ENCODE measurements at regions not wholly inside any gene's neighbourhood (a gene's known extent, or its start where the extent isn't known, plus 50 kb on each side); places are given as distances from the start of the nearest gene placed in this dataset.

DNA sequence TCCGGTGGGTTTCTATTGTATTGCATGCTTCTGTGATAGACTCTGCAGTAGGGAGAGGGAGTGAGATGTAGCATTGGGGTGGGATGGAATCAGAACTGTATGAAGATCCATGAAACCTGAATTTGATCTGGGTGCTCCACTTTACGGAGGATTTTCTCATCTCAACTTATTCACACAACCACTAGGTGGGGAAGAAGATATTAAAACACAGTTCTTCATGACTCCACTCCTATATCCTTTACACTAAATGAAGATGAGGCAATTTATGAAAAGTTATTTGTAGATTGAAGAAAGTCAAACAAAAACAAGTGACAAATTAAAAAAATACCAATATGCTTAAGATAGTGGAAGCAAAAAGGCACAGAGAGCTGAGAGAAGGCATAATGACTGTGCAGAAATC, 92.6 kb upstream of the PDGFD start:
- Histone ChIP-seq H2AK5ac (ENCODE audit: low read depth, low read length) (no peak overlapping the region), H2BK15ac (ENCODE audit: low read depth, low read length) (no peak overlapping the region), H4K20me1 (ENCODE audit: insufficient read depth, low read length) (no peaks in the 10 kb centered on the region), H3K27ac (ENCODE audit: insufficient read depth, low read length) (no peak overlapping the region), H2BK120ac (ENCODE audit: low read depth, low read length) (no peak overlapping the region), H3K56ac (ENCODE audit: extremely low read depth, insufficient read depth, low read length) (no peak overlapping the region), H3K4me3 (ENCODE audit: insufficient read depth, low read depth, low read length) (no peak overlapping the region), H4K5ac (ENCODE audit: low read depth, low read length) (no peak overlapping the region), H3K4me2 (ENCODE audit: low read depth, low read length) (no peak overlapping the region), H3K36me3 (ENCODE audit: control insufficient read depth, insufficient read depth, low read length) (no peaks in the 10 kb centered on the region), H2AK9ac (replicated peaks; ENCODE audit: low read depth, low read length, poor library complexity) (no peak overlapping the region), H4K91ac (ENCODE audit: insufficient read depth, low read depth, low read length) (no peak overlapping the region), H3K79me1 (ENCODE audit: low read depth in 1 of 2, low read length in 2 of 2) (no peaks in the 10 kb centered on the region), H4K8ac (ENCODE audit: low read depth in 2 of 2, low read length in 2 of 2) (no peak overlapping the region), H3K9ac (ENCODE audit: low read depth, low read length) (no peak overlapping the region), H3K9me1 (ENCODE audit: insufficient read depth, low read length) (no peaks in the 10 kb centered on the region), H2AFZ (replicated peaks; ENCODE audit: low read length, poor library complexity) (no peak overlapping the region), H3K4ac (ENCODE audit: low read depth, low read length) (no peak overlapping the region), H3K18ac (ENCODE audit: low read depth, low read length) (no peak overlapping the region), H2BK5ac (ENCODE audit: low read depth, low read length, poor library complexity, severe bottlenecking) (no peak overlapping the region), H3K23ac (ENCODE audit: low read depth, low read length) (no peak overlapping the region), H3K9me3 (ENCODE audit: control insufficient read depth, insufficient read depth, low read length) (no peaks in the 10 kb centered on the region), H2BK20ac (ENCODE audit: low read depth, low read length) (no peak overlapping the region), H3K27me3 (ENCODE audit: control insufficient read depth, insufficient read depth, low read length) (no peaks in the 10 kb centered on the region), H3K14ac (replicated peaks; ENCODE audit: low read depth, low read length) (no peak overlapping the region), H3K4me1 (ENCODE audit: control insufficient read depth, insufficient read depth, low read length) (no peaks in the 10 kb centered on the region)
- in situ Hi-C loops (cut with MboI; ENCODE audit: low sequenced_read_pairs) (no loop called here), intact Hi-C loops (cut with micrococcal nuclease) (no loop called here), dilution Hi-C loops (cut with HindIII; ENCODE audit: low sequenced_read_pairs, unreplicated experiment) (no loop called here)
- no peak for ATAC-seq (ENCODE audit: low read depth)
- WGBS, 2 experiments (ENCODE audit: extremely low coverage in 2 of 2, insufficient read length in 1 of 2): no CpG with 5 or more reads among the region's 2 CpGs
- ChIA-PET POLR2A (ENCODE audit: unreplicated experiment) (no interaction called here), CTCF (interaction anchor here (0.7 to 1.6 kb wide), 3 partner anchors 16 to 236 kb away, joined by 3 read pairs; no protein-coding TSS in a partner anchor)
- TF ChIP-seq, protein P1, sequence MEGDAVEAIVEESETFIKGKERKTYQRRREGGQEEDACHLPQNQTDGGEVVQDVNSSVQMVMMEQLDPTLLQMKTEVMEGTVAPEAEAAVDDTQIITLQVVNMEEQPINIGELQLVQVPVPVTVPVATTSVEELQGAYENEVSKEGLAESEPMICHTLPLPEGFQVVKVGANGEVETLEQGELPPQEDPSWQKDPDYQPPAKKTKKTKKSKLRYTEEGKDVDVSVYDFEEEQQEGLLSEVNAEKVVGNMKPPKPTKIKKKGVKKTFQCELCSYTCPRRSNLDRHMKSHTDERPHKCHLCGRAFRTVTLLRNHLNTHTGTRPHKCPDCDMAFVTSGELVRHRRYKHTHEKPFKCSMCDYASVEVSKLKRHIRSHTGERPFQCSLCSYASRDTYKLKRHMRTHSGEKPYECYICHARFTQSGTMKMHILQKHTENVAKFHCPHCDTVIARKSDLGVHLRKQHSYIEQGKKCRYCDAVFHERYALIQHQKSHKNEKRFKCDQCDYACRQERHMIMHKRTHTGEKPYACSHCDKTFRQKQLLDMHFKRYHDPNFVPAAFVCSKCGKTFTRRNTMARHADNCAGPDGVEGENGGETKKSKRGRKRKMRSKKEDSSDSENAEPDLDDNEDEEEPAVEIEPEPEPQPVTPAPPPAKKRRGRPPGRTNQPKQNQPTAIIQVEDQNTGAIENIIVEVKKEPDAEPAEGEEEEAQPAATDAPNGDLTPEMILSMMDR (conservative IDR thresholded peaks at IDR 0.05; ENCODE audit: low read depth, low read length): peak; percentile 24; the same call in 1 of the 2 replicates
- TF ChIP-seq NFE2L2 (IDR thresholded peaks at IDR 0.05; ENCODE audit: low read depth, low read length): 0 out of 2 replicates have a peak, but pooled peaks have one; percentile 41
- TF ChIP-seq, protein P2, sequence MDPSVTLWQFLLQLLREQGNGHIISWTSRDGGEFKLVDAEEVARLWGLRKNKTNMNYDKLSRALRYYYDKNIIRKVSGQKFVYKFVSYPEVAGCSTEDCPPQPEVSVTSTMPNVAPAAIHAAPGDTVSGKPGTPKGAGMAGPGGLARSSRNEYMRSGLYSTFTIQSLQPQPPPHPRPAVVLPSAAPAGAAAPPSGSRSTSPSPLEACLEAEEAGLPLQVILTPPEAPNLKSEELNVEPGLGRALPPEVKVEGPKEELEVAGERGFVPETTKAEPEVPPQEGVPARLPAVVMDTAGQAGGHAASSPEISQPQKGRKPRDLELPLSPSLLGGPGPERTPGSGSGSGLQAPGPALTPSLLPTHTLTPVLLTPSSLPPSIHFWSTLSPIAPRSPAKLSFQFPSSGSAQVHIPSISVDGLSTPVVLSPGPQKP (IDR thresholded peaks at IDR 0.05; ENCODE audit: borderline replicate concordance, low read depth, low read length): no peak
- peak; percentile 13 for DNase-seq
- BruUV-seq (replicated peaks): no TSS peak

All from IMR-90 (cell line).